Mesenchymal stem cell (in vitro differentiated cells and primary cell): ENCODE measurements at regions not wholly inside any gene's neighbourhood (a gene's known extent, or its start where the extent isn't known, plus 50 kb on each side); places are given as distances from the start of the nearest gene placed in this dataset.
"Not testable (repeated sequence)": the region's sequence is repeated elsewhere in the genome, so short reads cannot be mapped to it uniquely, and the experiment has no call there.

Experiments used
- DNase-seq: peaks from one replicate; pipeline ENCODE4 v3.0.0-alpha.2; 2013
- H2AFZ ChIP-seq: one replicate; pipeline ENCODE4 v1.6.1; 2013; ENCODE audit warnings: low read depth, mild to moderate bottlenecking, control low read depth, inconsistent platforms, low read length, moderate library complexity
- H2AK5ac ChIP-seq: 2 replicates; pipeline ENCODE4 v1.6.1; 2013; ENCODE audit warnings: low read length, moderate library complexity, mild to moderate bottlenecking, inconsistent platforms; ENCODE audit not compliant: severe bottlenecking
- H2BK120ac ChIP-seq: one replicate; pipeline ENCODE4 v1.6.1; 2013; ENCODE audit warnings: low read depth, mild to moderate bottlenecking, inconsistent platforms, low read length, moderate library complexity
- H2BK12ac ChIP-seq, 2 experiments: one replicate each; pipeline ENCODE4 v1.6.1; 2013; ENCODE audit warnings: inconsistent platforms in 2 of 2, low read length in 2 of 2, mild to moderate bottlenecking in 2 of 2, moderate library complexity in 2 of 2, control low read depth in 1 of 2
- H2BK15ac ChIP-seq: one replicate; pipeline ENCODE4 v1.6.1; 2013; ENCODE audit warnings: mild to moderate bottlenecking, low read depth, inconsistent platforms; ENCODE audit not compliant: poor library complexity, severe bottlenecking
- H2BK5ac ChIP-seq: 2 replicates; pipeline ENCODE4 v1.6.1; 2013; ENCODE audit warnings: low read depth, mild to moderate bottlenecking, low read length, control low read depth, inconsistent platforms; ENCODE audit not compliant: poor library complexity, severe bottlenecking
- H3K14ac ChIP-seq, 2 experiments: one replicate each; pipeline ENCODE4 v1.6.1; 2013; ENCODE audit warnings: inconsistent platforms in 2 of 2, low read length in 2 of 2, control low read depth in 1 of 2, mild to moderate bottlenecking in 1 of 2, moderate library complexity in 1 of 2
- H3K18ac ChIP-seq, 2 experiments: one replicate each; pipeline ENCODE4 v1.6.1; 2013; ENCODE audit warnings: inconsistent platforms in 2 of 2, low read length in 2 of 2, control low read depth in 1 of 2, low read depth in 1 of 2, mild to moderate bottlenecking in 1 of 2
- H3K23ac ChIP-seq, 2 experiments: one replicate each; pipeline ENCODE4 v1.6.1; 2013; ENCODE audit warnings: inconsistent platforms in 2 of 2, low read length in 2 of 2, mild to moderate bottlenecking in 2 of 2, moderate library complexity in 2 of 2, control low read depth in 1 of 2
- H3K27ac ChIP-seq: 2 replicates; pipeline ENCODE4 v1.5.1; 2013; ENCODE audit warnings: mild to moderate bottlenecking, moderate library complexity, low read length, control low read depth, inconsistent platforms; ENCODE audit not compliant: poor library complexity, severe bottlenecking
- H3K27me3 ChIP-seq, 2 experiments: 2 replicates each; pipeline versions ENCODE4 v1.6.1 to v1.7.0; 2013; ENCODE audit warnings: low read length in 2 of 2, mild to moderate bottlenecking in 2 of 2, moderate library complexity in 2 of 2, control low read depth in 1 of 2, inconsistent platforms in 1 of 2; ENCODE audit not compliant: control insufficient read depth in 1 of 2, insufficient read depth in 1 of 2
- H3K36me3 ChIP-seq, 2 experiments: 2 replicates each; pipeline versions ENCODE4 v1.6.1 to v1.7.0; 2013; ENCODE audit warnings: low read length in 2 of 2, control low read depth in 1 of 2, inconsistent platforms in 1 of 2, low read depth in 1 of 2, mild to moderate bottlenecking in 1 of 2; ENCODE audit not compliant: insufficient read depth in 2 of 2, control insufficient read depth in 1 of 2
- H3K4ac ChIP-seq, 2 experiments: one replicate each; pipeline ENCODE4 v1.6.1; 2013; ENCODE audit warnings: inconsistent platforms in 2 of 2, low read length in 2 of 2, mild to moderate bottlenecking in 2 of 2, moderate library complexity in 2 of 2, control low read depth in 1 of 2, low read depth in 1 of 2
- H3K4me1 ChIP-seq: 2 replicates; pipeline ENCODE4 v1.6.1; 2013; ENCODE audit warnings: low read depth, low read length, control low read depth; ENCODE audit not compliant: control insufficient read depth, insufficient read depth
- H3K4me2 ChIP-seq: 2 replicates; pipeline ENCODE4 v1.6.1; 2013; ENCODE audit warnings: low read length, mild to moderate bottlenecking, inconsistent platforms; ENCODE audit not compliant: poor library complexity, severe bottlenecking
- H3K4me3 ChIP-seq, 2 experiments: 2 replicates each; pipeline versions ENCODE4 v1.5.1 to v1.7.0; 2013; ENCODE audit warnings: low read length in 2 of 2, mild to moderate bottlenecking in 2 of 2, control low read depth in 1 of 2, low read depth in 1 of 2; ENCODE audit not compliant: insufficient read depth in 1 of 2
- H3K79me1 ChIP-seq: replicated peaks from 2 replicates; pipeline ENCODE4 v1.6.1; 2013; ENCODE audit warnings: mild to moderate bottlenecking, control low read depth, low read length, inconsistent platforms; ENCODE audit not compliant: poor library complexity, severe bottlenecking
- H3K9ac ChIP-seq: 2 replicates; pipeline ENCODE4 v1.7.0; 2013; ENCODE audit warnings: mild to moderate bottlenecking, low read length, moderate library complexity
- H3K9me3 ChIP-seq: 2 replicates; pipeline ENCODE4 v1.7.0; 2013; ENCODE audit warnings: mild to moderate bottlenecking, low read length; ENCODE audit not compliant: control insufficient read depth
- H4K8ac ChIP-seq: one replicate; pipeline ENCODE4 v1.6.1; 2013; ENCODE audit warnings: inconsistent platforms, mild to moderate bottlenecking, low read length, moderate library complexity
- H4K91ac ChIP-seq: one replicate; pipeline ENCODE4 v1.6.1; 2013; ENCODE audit warnings: mild to moderate bottlenecking, low read length, inconsistent platforms
- WGBS: methylation state at CpG from one replicate; pipeline ENCODE4 v1.1.7; 2013; ENCODE audit warnings: mixed read lengths; 5-methylcytosine and 5-hydroxymethylcytosine counted together

- Histone ChIP-seq H3K9me3 (no peaks in the 10 kb centered on the region), H3K18ac (no peak overlapping the region), H2BK15ac (no peak overlapping the region), H3K4me2 (no peak overlapping the region), H2AFZ (no peak overlapping the region), H3K14ac (no peak overlapping the region), H3K4ac (no peak overlapping the region), H4K91ac (no peak overlapping the region), H3K9ac (no peak overlapping the region), H3K27ac (no peak overlapping the region), H3K79me1 (no peaks in the 10 kb centered on the region), H2BK5ac (no peak overlapping the region), H2BK120ac (no peak overlapping the region), H2AK5ac (no peak overlapping the region), H4K8ac (no peak overlapping the region), H3K4me3 (no peak overlapping the region), H2BK12ac (no peak overlapping the region), H3K4me1 (no peaks in the 10 kb centered on the region), H3K36me3 (no peaks in the 10 kb centered on the region), H3K27me3 (no peaks in the 10 kb centered on the region), H3K23ac (no peak overlapping the region)
- WGBS, result 46% methylated on average over 2 of the region's 2 CpGs
- no peak for DNase-seq
Measured at GRCh38 chr13:86918682-86919081, 752.5 kb upstream of the SLITRK5 start.

GRCh38 chr13:86920961-86921360, 750.2 kb upstream of the SLITRK5 start:
- Histone ChIP-seq H3K9ac (no peak overlapping the region), H2BK5ac (no peak overlapping the region), H3K4me2 (no peak overlapping the region), H2BK12ac (no peak overlapping the region), H3K14ac (no peak overlapping the region), H2BK120ac (no peak overlapping the region), H3K4ac (no peak overlapping the region), H3K4me3 (no peak overlapping the region), H3K18ac (no peak overlapping the region), H2BK15ac (no peak overlapping the region), H3K36me3 (no peaks in the 10 kb centered on the region), H3K27me3 (no peaks in the 10 kb centered on the region), H3K27ac (no peak overlapping the region), H3K9me3 (no peaks in the 10 kb centered on the region), H3K4me1 (no peaks in the 10 kb centered on the region), H3K79me1 (no peaks in the 10 kb centered on the region), H2AFZ (no peak overlapping the region), H3K23ac (no peak overlapping the region), H2AK5ac (no peak overlapping the region), H4K91ac (no peak overlapping the region), H4K8ac (no peak overlapping the region)
- WGBS, result no CpG with 5 or more reads among the region's 1 CpG
- DNase-seq, result no peak

GRCh38 chr13:86922936-86923335, 748.2 kb upstream of the SLITRK5 start:
- peak; percentile 16 for DNase-seq
- Histone ChIP-seq H3K27ac (no peak overlapping the region), H2AK5ac (no peak overlapping the region), H3K4me2 (no peak overlapping the region), H2BK12ac (peak overlapping the region in 1 of 2 experiments; percentile 54), H3K79me1 (no peaks in the 10 kb centered on the region), H2BK120ac (no peak overlapping the region), H4K91ac (no peak overlapping the region), H3K4ac (no peak overlapping the region), H4K8ac (no peak overlapping the region), H3K9ac (no peak overlapping the region), H3K4me3 (no peak overlapping the region), H3K36me3 (no peaks in the 10 kb centered on the region), H3K18ac (peak overlapping the region in 1 of 2 experiments; percentile 85), H2BK15ac (no peak overlapping the region), H3K9me3 (peaks cover 9% of the 10 kb centered on the region), H3K23ac (no peak overlapping the region), H2BK5ac (no peak overlapping the region), H3K27me3 (no peaks in the 10 kb centered on the region), H3K14ac (no peak overlapping the region), H3K4me1 (no peaks in the 10 kb centered on the region), H2AFZ (no peak overlapping the region)
- WGBS, result 49% methylated on average over 4 of the region's 5 CpGs

- not testable (repeated sequence) for H2BK5ac ChIP-seq, H2BK120ac ChIP-seq, H3K14ac ChIP-seq, H3K18ac ChIP-seq, H2AK5ac ChIP-seq, H3K4ac ChIP-seq, H3K27ac ChIP-seq, H3K23ac ChIP-seq, H3K9ac ChIP-seq, H2AFZ ChIP-seq, H2BK12ac ChIP-seq, H3K4me3 ChIP-seq, H3K4me2 ChIP-seq, H4K8ac ChIP-seq, H3K36me3 ChIP-seq, H3K9me3 ChIP-seq, H2BK15ac ChIP-seq, H3K79me1 ChIP-seq, H3K4me1 ChIP-seq, H3K27me3 ChIP-seq, H4K91ac ChIP-seq, DNase-seq
- 100% methylated on average over 3 of the region's 3 CpGs for WGBS
Measured at GRCh38 chr13:86926916-86927315, 744.3 kb upstream of the SLITRK5 start.
